Suprapubic skin (tissue), 3 donors: ENCODE measurements at regions not wholly inside any gene's neighbourhood (a gene's known extent, or its start where the extent isn't known, plus 50 kb on each side); places are given as distances from the start of the nearest gene placed in this dataset.

Experiments
- EP300 ChIP-seq: sonication (generic); formaldehyde crosslinking; IDR thresholded peaks from one replicate; pipeline ENCODE4 v1.6.1; 2017; ENCODE audit warnings: antibody characterized with exemption
- POLR2A ChIP-seq, 2 donors: fragments of 450-650 bp; IDR thresholded peaks; one replicate each; pipeline ENCODE4 v1.6.1; 2017; ENCODE audit warnings: antibody characterized with exemption in 2 of 2, mild to moderate bottlenecking in 2 of 2, moderate library complexity in 2 of 2
- TF ChIP-seq, protein P1 (sequence below), 2 donors: fragments of 200-600 bp in 1 of 2; fragments of 450-650 bp in 1 of 2; sonication (generic) in 1 of 2; IDR thresholded peaks; one replicate each; pipeline ENCODE4 v1.5.1; 2016 to 2019; ENCODE audit warnings: antibody characterized with exemption in 2 of 2, mild to moderate bottlenecking in 1 of 2, moderate library complexity in 1 of 2

DNA sequence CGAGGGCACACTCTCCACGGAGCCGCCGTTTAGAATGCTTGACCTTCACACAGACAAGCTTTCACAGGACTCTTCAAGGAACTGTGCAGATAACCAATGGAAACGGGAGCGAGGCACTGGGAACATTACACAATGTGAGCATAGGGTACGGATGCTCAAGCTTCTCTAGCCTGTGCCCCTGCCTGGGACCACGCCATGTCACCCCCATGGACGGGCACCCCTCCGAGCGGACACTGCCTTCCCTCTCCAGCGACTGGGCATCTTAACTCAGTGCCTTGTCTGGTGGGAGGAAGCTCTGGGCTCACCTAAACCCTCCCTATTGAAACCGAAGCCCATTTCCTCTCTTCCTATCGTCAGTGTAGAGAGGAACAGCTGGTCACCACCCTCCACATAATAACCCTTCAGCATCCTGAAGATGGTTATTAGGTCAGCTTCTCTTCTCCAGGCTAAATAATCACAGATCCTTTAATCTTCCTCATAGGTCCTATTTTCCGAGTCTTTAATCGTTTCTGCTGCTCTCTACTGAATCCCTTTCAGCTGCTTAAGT, 626.7 kb downstream of the GALR1 start:
- TF ChIP-seq, protein P1, sequence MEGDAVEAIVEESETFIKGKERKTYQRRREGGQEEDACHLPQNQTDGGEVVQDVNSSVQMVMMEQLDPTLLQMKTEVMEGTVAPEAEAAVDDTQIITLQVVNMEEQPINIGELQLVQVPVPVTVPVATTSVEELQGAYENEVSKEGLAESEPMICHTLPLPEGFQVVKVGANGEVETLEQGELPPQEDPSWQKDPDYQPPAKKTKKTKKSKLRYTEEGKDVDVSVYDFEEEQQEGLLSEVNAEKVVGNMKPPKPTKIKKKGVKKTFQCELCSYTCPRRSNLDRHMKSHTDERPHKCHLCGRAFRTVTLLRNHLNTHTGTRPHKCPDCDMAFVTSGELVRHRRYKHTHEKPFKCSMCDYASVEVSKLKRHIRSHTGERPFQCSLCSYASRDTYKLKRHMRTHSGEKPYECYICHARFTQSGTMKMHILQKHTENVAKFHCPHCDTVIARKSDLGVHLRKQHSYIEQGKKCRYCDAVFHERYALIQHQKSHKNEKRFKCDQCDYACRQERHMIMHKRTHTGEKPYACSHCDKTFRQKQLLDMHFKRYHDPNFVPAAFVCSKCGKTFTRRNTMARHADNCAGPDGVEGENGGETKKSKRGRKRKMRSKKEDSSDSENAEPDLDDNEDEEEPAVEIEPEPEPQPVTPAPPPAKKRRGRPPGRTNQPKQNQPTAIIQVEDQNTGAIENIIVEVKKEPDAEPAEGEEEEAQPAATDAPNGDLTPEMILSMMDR (IDR thresholded peaks at IDR 0.05), result no peak
- no peak for TF ChIP-seq POLR2A (IDR thresholded peaks at IDR 0.05)
- no peak for TF ChIP-seq EP300
